IMR-90 (cell line): ENCODE measurements at regions not wholly inside any gene's neighbourhood (a gene's known extent, or its start where the extent isn't known, plus 50 kb on each side); places are given as distances from the start of the nearest gene placed in this dataset.
"Not testable (repeated sequence)": the region's sequence is repeated elsewhere in the genome, so short reads cannot be mapped to it uniquely, and the experiment has no call there.

Source experiments
- ATAC-seq: fragments of 200-7000 bp; cut with Tn5 transposase; 2 replicates; pipeline ENCODE4 v1.9.1; 2020; ENCODE audit warnings: low read depth, mild to moderate bottlenecking, moderate library complexity
- BruUV-seq: library from RNA; stranded (reverse); fragments of 400-500 nt; replicated peaks from 2 replicates; lab custom pipeline; 2021; lab: Mats Ljungman, UMichigan
- CTCF ChIA-PET: fragments of 300-600 bp; formaldehyde crosslinking; extraction: SDS; loops from one replicate; lab custom pipeline; 2021; ENCODE audit warnings: antibody characterized with exemption; lab: Yijun Ruan, JAX
- POLR2A ChIA-PET: fragments of 300-600 bp; sonication (Branson Sonifier 250); formaldehyde crosslinking; loops from one replicate; lab custom pipeline; 2022; ENCODE audit warnings: antibody characterized with exemption; ENCODE audit not compliant: unreplicated experiment; lab: Charles Lee
- DNase-seq: peaks from one replicate; pipeline ENCODE4 v3.0.0; 2013
- H2AFZ ChIP-seq: replicated peaks from 2 replicates; pipeline ENCODE3; 2013; ENCODE audit warnings: low read length, mild to moderate bottlenecking; ENCODE audit not compliant: poor library complexity
- H2AK5ac ChIP-seq: 2 replicates; pipeline ENCODE4 v1.6.1; 2013; ENCODE audit warnings: low read depth, low read length, inconsistent platforms
- H2AK9ac ChIP-seq: replicated peaks from 2 replicates; pipeline ENCODE3; 2013; ENCODE audit warnings: mild to moderate bottlenecking, low read depth, low read length, moderate library complexity; ENCODE audit not compliant: poor library complexity
- H2BK120ac ChIP-seq: 2 replicates; pipeline ENCODE4 v1.6.1; 2013; ENCODE audit warnings: low read depth, low read length, inconsistent platforms
- H2BK15ac ChIP-seq: 3 replicates; pipeline ENCODE4 v1.6.1; 2013; ENCODE audit warnings: low read depth, low read length, inconsistent platforms
- H2BK20ac ChIP-seq: 2 replicates; pipeline ENCODE4 v1.6.1; 2013; ENCODE audit warnings: low read depth, mild to moderate bottlenecking, inconsistent platforms, low read length, moderate library complexity
- H2BK5ac ChIP-seq: 2 replicates; pipeline ENCODE4 v1.6.1; 2013; ENCODE audit warnings: mild to moderate bottlenecking, low read depth, low read length, inconsistent platforms; ENCODE audit not compliant: poor library complexity, severe bottlenecking
- H3K14ac ChIP-seq: replicated peaks from 2 replicates; pipeline ENCODE4 v1.6.1; 2013; ENCODE audit warnings: low read depth, low read length, inconsistent platforms
- H3K18ac ChIP-seq: 2 replicates; pipeline ENCODE4 v1.6.1; 2013; ENCODE audit warnings: low read depth, low read length, control low read depth
- H3K23ac ChIP-seq: 2 replicates; pipeline ENCODE4 v1.6.1; 2013; ENCODE audit warnings: low read depth, low read length, inconsistent platforms
- H3K27ac ChIP-seq: 2 replicates; pipeline ENCODE4 v1.5.1; 2013; ENCODE audit warnings: mild to moderate bottlenecking, control low read depth, low read length; ENCODE audit not compliant: insufficient read depth
- H3K27me3 ChIP-seq: 2 replicates; pipeline ENCODE4 v1.6.1; 2013; ENCODE audit warnings: low read length; ENCODE audit not compliant: control insufficient read depth, insufficient read depth
- H3K36me3 ChIP-seq: 2 replicates; pipeline ENCODE4 v1.6.1; 2013; ENCODE audit warnings: low read length, mixed read lengths; ENCODE audit not compliant: control insufficient read depth, insufficient read depth
- H3K4ac ChIP-seq: 2 replicates; pipeline ENCODE4 v1.6.1; 2013; ENCODE audit warnings: low read depth, low read length, inconsistent platforms
- H3K4me1 ChIP-seq: 2 replicates; pipeline ENCODE4 v1.6.1; 2013; ENCODE audit warnings: low read length, mixed read lengths; ENCODE audit not compliant: control insufficient read depth, insufficient read depth
- H3K4me2 ChIP-seq: 2 replicates; pipeline ENCODE4 v1.6.1; 2013; ENCODE audit warnings: low read depth, mild to moderate bottlenecking, control low read depth, low read length, moderate library complexity
- H3K4me3 ChIP-seq: 2 replicates; pipeline ENCODE4 v1.5.1; 2013; ENCODE audit warnings: low read depth, mild to moderate bottlenecking, control low read depth, low read length, moderate library complexity; ENCODE audit not compliant: insufficient read depth
- H3K56ac ChIP-seq: 2 replicates; pipeline ENCODE4 v1.6.1; 2013; ENCODE audit warnings: low read length, inconsistent platforms; ENCODE audit not compliant: insufficient read depth; ENCODE audit errors: extremely low read depth
- H3K79me1 ChIP-seq, 2 experiments: 2 replicates each; pipeline ENCODE4 v1.6.1; 2013; ENCODE audit warnings: low read length in 2 of 2, inconsistent platforms in 1 of 2, low read depth in 1 of 2
- H3K9ac ChIP-seq: 2 replicates; pipeline ENCODE4 v1.6.1; 2013; ENCODE audit warnings: low read depth, low read length, control low read depth
- H3K9me1 ChIP-seq: 2 replicates; pipeline ENCODE4 v1.6.1; 2013; ENCODE audit warnings: low read length, inconsistent platforms; ENCODE audit not compliant: insufficient read depth
- H3K9me3 ChIP-seq: 2 replicates; pipeline ENCODE4 v1.6.1; 2013; ENCODE audit warnings: low read length; ENCODE audit not compliant: control insufficient read depth, insufficient read depth
- H4K20me1 ChIP-seq: 2 replicates; pipeline ENCODE4 v1.6.1; 2013; ENCODE audit warnings: low read length, inconsistent platforms; ENCODE audit not compliant: insufficient read depth
- H4K5ac ChIP-seq: 2 replicates; pipeline ENCODE4 v1.6.1; 2013; ENCODE audit warnings: mild to moderate bottlenecking, low read depth, low read length, control low read depth
- H4K8ac ChIP-seq, 2 experiments: 2 replicates each; pipeline ENCODE4 v1.6.1; 2013; ENCODE audit warnings: low read depth in 2 of 2, low read length in 2 of 2, control low read depth in 1 of 2, inconsistent platforms in 1 of 2
- H4K91ac ChIP-seq: 2 replicates; pipeline ENCODE4 v1.6.1; 2013; ENCODE audit warnings: low read depth, low read length, inconsistent platforms; ENCODE audit not compliant: insufficient read depth
- WGBS, 2 experiments: methylation state at CpG; one replicate each; pipeline versions ENCODE4 v1.1.5 to v1.1.7; 2013; ENCODE audit warnings: missing lambda C conversion rate in 2 of 2; ENCODE audit not compliant: insufficient read length in 1 of 2; ENCODE audit errors: extremely low coverage in 2 of 2; 5-methylcytosine and 5-hydroxymethylcytosine counted together
- dilution Hi-C: fragments of 300-500 bp; cut with HindIII; formaldehyde crosslinking; loops from one replicate; pipeline ENCODE4 v1.14.3; 2018; ENCODE audit warnings: low sequenced_read_pairs; ENCODE audit not compliant: unreplicated experiment
- in situ Hi-C: fragments of 300-500 bp; cut with MboI; formaldehyde crosslinking; loops from 3 replicates; pipeline ENCODE4 v1.14.3; 2019; ENCODE audit warnings: low sequenced_read_pairs, inconsistent platforms, mixed read lengths
- intact Hi-C: fragments of 100-400 bp; cut with micrococcal nuclease; formaldehyde crosslinking; loops from 2 replicates; pipeline ENCODE4 v1.10.0; 2022

DNA sequence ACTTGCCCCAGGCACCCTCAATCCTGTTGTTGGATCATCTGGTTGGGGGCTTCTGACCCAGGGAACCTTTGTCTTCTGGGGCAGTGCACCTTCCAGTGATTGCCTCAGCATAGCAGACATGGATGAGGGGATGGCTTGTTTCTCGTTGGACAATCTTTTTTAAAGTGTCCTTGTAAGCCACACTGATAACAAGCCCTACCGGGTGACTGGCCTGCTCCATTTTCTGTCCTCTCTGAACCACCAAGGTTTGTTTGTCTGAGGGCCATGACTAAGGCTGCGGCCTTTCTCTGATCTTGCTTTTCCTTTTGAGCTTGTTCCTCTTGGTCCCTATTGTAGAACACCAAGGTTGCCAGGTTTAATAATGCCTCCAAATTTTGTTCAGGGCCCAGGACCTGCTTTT lies 66.0 kb upstream of the AADACL2 start:
- BruUV-seq, dilution Hi-C loops: not testable (repeated sequence)

More for the DNA sequence above, 66.0 kb upstream of the AADACL2 start:
- H2AK9ac ChIP-seq, in situ Hi-C loops, H3K4me2 ChIP-seq, CTCF ChIA-PET, H4K8ac ChIP-seq, H3K4me1 ChIP-seq, H4K5ac ChIP-seq, H2BK15ac ChIP-seq, H3K23ac ChIP-seq, H3K4me3 ChIP-seq, H3K4ac ChIP-seq, H2BK20ac ChIP-seq, H4K91ac ChIP-seq, H3K9ac ChIP-seq, H4K20me1 ChIP-seq, H2BK5ac ChIP-seq, H3K18ac ChIP-seq, H3K14ac ChIP-seq, H3K79me1 ChIP-seq, H3K9me1 ChIP-seq, H3K27ac ChIP-seq, H3K9me3 ChIP-seq, DNase-seq, POLR2A ChIA-PET, H3K36me3 ChIP-seq, H3K27me3 ChIP-seq, H3K56ac ChIP-seq, H2AFZ ChIP-seq, H2AK5ac ChIP-seq, intact Hi-C loops, H2BK120ac ChIP-seq, ATAC-seq: not testable (repeated sequence)
- WGBS, 2 experiments = no CpG with 5 or more reads among the region's 3 CpGs
